Osteoblast (primary cell): ENCODE measurements at regions not wholly inside any gene's neighbourhood (a gene's known extent, or its start where the extent isn't known, plus 50 kb on each side); places are given as distances from the start of the nearest gene placed in this dataset.

ENCODE experiments used
- DNase-seq: peaks from one replicate; pipeline ENCODE4 v3.0.0; 2011; ENCODE audit warnings: low spot score, mixed read lengths; ENCODE audit not compliant: insufficient read length; ENCODE audit errors: missing footprints
- H2AFZ ChIP-seq: 2 replicates; pipeline ENCODE4 v1.6.0; 2011; ENCODE audit warnings: mild to moderate bottlenecking, low read length
- H3K27ac ChIP-seq: 2 replicates; pipeline ENCODE4 v1.5.1; 2011; ENCODE audit warnings: mild to moderate bottlenecking, low read depth, low read length, moderate library complexity
- H3K27me3 ChIP-seq: 2 replicates; pipeline ENCODE4 v1.6.0; 2012; ENCODE audit warnings: mild to moderate bottlenecking, control low read depth, inconsistent platforms, low read length, moderate library complexity; ENCODE audit not compliant: insufficient read depth
- H3K36me3 ChIP-seq: 2 replicates; pipeline ENCODE4 v1.5.1; 2011; ENCODE audit warnings: mild to moderate bottlenecking, low read length, control low read depth, moderate library complexity; ENCODE audit not compliant: insufficient read depth
- H3K4me1 ChIP-seq: 2 replicates; pipeline ENCODE4 v1.5.1; 2011; ENCODE audit warnings: mild to moderate bottlenecking, low read length, control low read depth, moderate library complexity; ENCODE audit not compliant: insufficient read depth
- H3K4me2 ChIP-seq: 2 replicates; pipeline ENCODE4 v1.6.0; 2011; ENCODE audit warnings: mild to moderate bottlenecking, low read length; ENCODE audit not compliant: insufficient read depth
- H3K4me3 ChIP-seq: fragments of 200-600 bp; sonication (generic); 3 replicates; pipeline ENCODE4 v1.5.1; 2012; ENCODE audit warnings: mild to moderate bottlenecking, low read length, inconsistent platforms; ENCODE audit not compliant: insufficient read depth
- H3K79me2 ChIP-seq: 2 replicates; pipeline ENCODE4 v1.6.0; 2012; ENCODE audit warnings: mild to moderate bottlenecking, low read length, control low read depth, inconsistent platforms; ENCODE audit not compliant: insufficient read depth
- H3K9me3 ChIP-seq: 2 replicates; pipeline ENCODE4 v1.5.1; 2011; ENCODE audit warnings: low read depth, low read length, control low read depth
- H4K20me1 ChIP-seq: 2 replicates; pipeline ENCODE4 v1.6.0; 2012; ENCODE audit warnings: mild to moderate bottlenecking, low read length, control low read depth; ENCODE audit not compliant: insufficient read depth
- TF ChIP-seq, protein P1 (sequence below): IDR thresholded peaks from 2 replicates; pipeline ENCODE4 v1.5.1; 2011; ENCODE audit warnings: mild to moderate bottlenecking, low read depth, low read length, moderate library complexity; ENCODE audit errors: extremely low read depth

DNA sequence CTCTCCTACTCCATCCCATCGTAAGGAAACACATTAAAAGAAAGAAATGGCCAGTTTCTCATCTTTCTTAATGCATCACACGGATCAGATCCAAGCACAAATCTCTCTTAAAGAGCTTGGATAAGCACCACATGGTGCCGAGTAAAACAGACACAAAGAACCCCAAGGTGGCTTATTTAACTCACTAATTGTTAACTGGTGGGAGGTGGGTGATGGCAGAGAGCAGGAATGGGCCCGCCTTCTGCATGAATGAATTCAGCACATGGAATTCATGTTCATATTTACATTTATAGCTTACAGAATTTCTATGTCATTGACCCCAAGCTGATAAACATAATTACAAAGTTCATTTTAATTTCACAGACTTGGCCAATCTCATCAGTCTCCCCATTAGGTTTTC lies 89.9 kb downstream of the MZT1 start:
- H3K79me2 ChIP-seq: no peaks in the 10 kb centered on the region
- no peaks in the 10 kb centered on the region for H3K27me3 ChIP-seq
- no peaks in the 10 kb centered on the region for H3K4me1 ChIP-seq
- TF ChIP-seq, protein P1, sequence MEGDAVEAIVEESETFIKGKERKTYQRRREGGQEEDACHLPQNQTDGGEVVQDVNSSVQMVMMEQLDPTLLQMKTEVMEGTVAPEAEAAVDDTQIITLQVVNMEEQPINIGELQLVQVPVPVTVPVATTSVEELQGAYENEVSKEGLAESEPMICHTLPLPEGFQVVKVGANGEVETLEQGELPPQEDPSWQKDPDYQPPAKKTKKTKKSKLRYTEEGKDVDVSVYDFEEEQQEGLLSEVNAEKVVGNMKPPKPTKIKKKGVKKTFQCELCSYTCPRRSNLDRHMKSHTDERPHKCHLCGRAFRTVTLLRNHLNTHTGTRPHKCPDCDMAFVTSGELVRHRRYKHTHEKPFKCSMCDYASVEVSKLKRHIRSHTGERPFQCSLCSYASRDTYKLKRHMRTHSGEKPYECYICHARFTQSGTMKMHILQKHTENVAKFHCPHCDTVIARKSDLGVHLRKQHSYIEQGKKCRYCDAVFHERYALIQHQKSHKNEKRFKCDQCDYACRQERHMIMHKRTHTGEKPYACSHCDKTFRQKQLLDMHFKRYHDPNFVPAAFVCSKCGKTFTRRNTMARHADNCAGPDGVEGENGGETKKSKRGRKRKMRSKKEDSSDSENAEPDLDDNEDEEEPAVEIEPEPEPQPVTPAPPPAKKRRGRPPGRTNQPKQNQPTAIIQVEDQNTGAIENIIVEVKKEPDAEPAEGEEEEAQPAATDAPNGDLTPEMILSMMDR: no peak
- no peak overlapping the region for H3K4me3 ChIP-seq
- no peak overlapping the region for H3K27ac ChIP-seq
- no peaks in the 10 kb centered on the region for H3K36me3 ChIP-seq
- DNase-seq: peak; percentile 41
- no peaks in the 10 kb centered on the region for H4K20me1 ChIP-seq
- H2AFZ ChIP-seq: no peak overlapping the region
- no peak overlapping the region for H3K4me2 ChIP-seq
- no peaks in the 10 kb centered on the region for H3K9me3 ChIP-seq

DNA sequence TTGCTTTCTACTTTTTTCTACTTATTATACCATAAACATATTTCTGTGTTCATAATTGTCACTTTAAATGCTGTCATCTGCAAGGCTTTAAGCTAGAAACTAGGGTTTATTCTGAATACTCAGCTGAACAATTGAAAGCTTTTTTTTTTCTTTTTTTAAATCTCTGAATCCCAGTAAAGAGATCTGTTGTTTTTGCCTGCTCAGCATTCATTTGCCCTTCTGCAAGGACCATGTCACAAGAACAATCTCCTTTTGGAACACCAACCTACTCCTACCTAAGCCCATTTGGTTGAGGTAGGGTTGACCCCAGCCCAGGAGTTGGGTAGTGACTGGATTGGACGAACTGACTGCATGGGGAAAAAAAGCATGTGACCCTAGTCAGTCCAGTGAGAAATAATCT lies 92.6 kb downstream of the MZT1 start:
- H3K79me2 ChIP-seq: no peaks in the 10 kb centered on the region
- H3K36me3 ChIP-seq: no peaks in the 10 kb centered on the region
- no peak overlapping the region for H2AFZ ChIP-seq
- DNase-seq: no peak
- no peaks in the 10 kb centered on the region for H3K4me1 ChIP-seq
- no peaks in the 10 kb centered on the region for H3K9me3 ChIP-seq
- no peak overlapping the region for H3K27ac ChIP-seq
- TF ChIP-seq, protein P1: no peak
- no peak overlapping the region for H3K4me3 ChIP-seq
- H3K27me3 ChIP-seq: no peaks in the 10 kb centered on the region
- no peak overlapping the region for H3K4me2 ChIP-seq
- H4K20me1 ChIP-seq: no peaks in the 10 kb centered on the region

DNA sequence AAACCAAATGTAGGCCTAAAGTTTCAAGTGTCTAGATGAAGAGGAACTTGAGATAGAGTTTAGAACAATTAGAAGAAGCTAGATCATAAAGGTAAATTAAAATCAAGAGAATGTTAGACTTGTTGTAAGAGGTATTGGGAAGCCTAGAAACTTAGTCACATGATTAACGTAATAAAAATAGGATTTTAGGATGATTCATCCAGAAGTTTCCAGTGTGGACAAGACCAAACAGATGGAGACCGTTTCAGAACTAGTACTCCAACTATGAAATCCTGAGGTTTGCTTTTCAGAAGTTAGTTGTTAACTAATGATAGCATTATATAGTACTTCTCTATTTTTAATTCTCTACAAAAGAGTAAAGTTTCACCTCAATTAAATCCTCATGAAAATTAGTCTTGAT lies 104.9 kb downstream of the MZT1 start:
- Histone ChIP-seq H3K4me3 (no peak overlapping the region), H3K4me1 (no peaks in the 10 kb centered on the region), H3K79me2 (no peaks in the 10 kb centered on the region), H3K36me3 (no peaks in the 10 kb centered on the region), H4K20me1 (no peaks in the 10 kb centered on the region), H2AFZ (no peak overlapping the region), H3K27me3 (no peaks in the 10 kb centered on the region), H3K9me3 (no peaks in the 10 kb centered on the region), H3K27ac (no peak overlapping the region), H3K4me2 (no peak overlapping the region)
- no peak for DNase-seq
- TF ChIP-seq, protein P1: no peak

GRCh38 chr13:72620874-72621273 lies 106.6 kb downstream of the MZT1 start:
- Histone ChIP-seq H3K9me3 (no peaks in the 10 kb centered on the region), H3K4me1 (no peaks in the 10 kb centered on the region), H3K4me3 (no peak overlapping the region), H2AFZ (no peak overlapping the region), H3K36me3 (no peaks in the 10 kb centered on the region), H3K4me2 (no peak overlapping the region), H3K27ac (no peak overlapping the region), H4K20me1 (no peaks in the 10 kb centered on the region), H3K79me2 (no peaks in the 10 kb centered on the region), H3K27me3 (no peaks in the 10 kb centered on the region)
- TF ChIP-seq, protein P1: no peak
- DNase-seq: no peak
